Panc1 (cell line): ENCODE measurements at regions not wholly inside any gene's neighbourhood (a gene's known extent, or its start where the extent isn't known, plus 50 kb on each side); places are given as distances from the start of the nearest gene placed in this dataset.

ENCODE experiments used
- ATAC-seq: fragments of 200-7000 bp; cut with Tn5 transposase; 2 replicates; pipeline ENCODE4 v1.9.1; 2020; ENCODE audit warnings: mild to moderate bottlenecking, moderate library complexity
- BruUV-seq: library from RNA; stranded (reverse); fragments of 400-500 nt; replicated peaks from 2 replicates; lab custom pipeline; 2021; lab: Mats Ljungman, UMichigan
- CTCF ChIA-PET: fragments of 300-600 bp; sonication (Branson Sonifier 250); formaldehyde crosslinking; loops from one replicate; lab custom pipeline; 2022; ENCODE audit warnings: antibody characterized with exemption; lab: Charles Lee
- POLR2A ChIA-PET: fragments of 300-600 bp; sonication (Branson Sonifier 250); formaldehyde crosslinking; loops from one replicate; lab custom pipeline; 2022; ENCODE audit warnings: antibody characterized with exemption; lab: Charles Lee
- DNase-seq: peaks from one replicate; pipeline ENCODE4 v3.0.0-alpha.2; 2010; ENCODE audit warnings: low read depth, low spot score
- H3K27ac ChIP-seq: 2 replicates; pipeline ENCODE4 v1.5.1; 2011; ENCODE audit warnings: mild to moderate bottlenecking, low read length, inconsistent platforms
- H3K27me3 ChIP-seq: fragments of 200-500 bp; sonication (Bioruptor generic); 2 replicates; pipeline ENCODE4 v1.6.0; 2014; ENCODE audit warnings: low read length, inconsistent platforms; ENCODE audit not compliant: control insufficient read depth, insufficient read depth
- H3K36me3 ChIP-seq: fragments of 200-500 bp; sonication (Bioruptor generic); 2 replicates; pipeline ENCODE4 v1.5.1; 2014; ENCODE audit warnings: inconsistent platforms, mild to moderate bottlenecking, low read length, moderate library complexity; ENCODE audit not compliant: control insufficient read depth, insufficient read depth
- H3K4me1 ChIP-seq: 2 replicates; pipeline ENCODE4 v1.5.1; 2011; ENCODE audit warnings: inconsistent platforms, mild to moderate bottlenecking, low read length, moderate library complexity; ENCODE audit not compliant: control insufficient read depth, insufficient read depth
- H3K4me3 ChIP-seq, 2 experiments: 2 replicates each; pipeline ENCODE4 v1.5.1; 2011 to 2012; ENCODE audit warnings: low read depth in 2 of 2, low read length in 2 of 2, mild to moderate bottlenecking in 2 of 2, inconsistent platforms in 1 of 2, moderate library complexity in 1 of 2
- H3K9me3 ChIP-seq: fragments of 200-500 bp; sonication (Bioruptor generic); 2 replicates; pipeline ENCODE4 v1.5.1; 2014; ENCODE audit warnings: low read depth, mild to moderate bottlenecking, inconsistent platforms, low read length, moderate library complexity; ENCODE audit not compliant: control insufficient read depth, insufficient read depth
- CTCF ChIP-seq: fragments of 450-650 bp; IDR thresholded peaks from 2 replicates; pipeline ENCODE4 v1.5.1; 2017; ENCODE audit warnings: mild to moderate bottlenecking
- POLR2AphosphoS5 ChIP-seq: IDR thresholded peaks from 2 replicates; pipeline ENCODE4 v1.6.1; 2012; ENCODE audit warnings: mild to moderate bottlenecking, low read depth, low read length, moderate library complexity
- SIN3A ChIP-seq: IDR thresholded peaks from 2 replicates; pipeline ENCODE4 v1.6.1; 2012; ENCODE audit warnings: low read depth, mild to moderate bottlenecking, low read length, moderate library complexity, borderline replicate concordance; ENCODE audit not compliant: insufficient read depth
- TCF7L2 ChIP-seq: IDR thresholded peaks from 2 replicates; pipeline ENCODE4 v1.6.1; 2011; ENCODE audit warnings: mild to moderate bottlenecking, low read depth, low read length, inconsistent platforms
- in situ Hi-C: cut with HindIII; loops from 2 replicates; pipeline ENCODE4 v1.10.0; 2016; ENCODE audit warnings: low sequenced_read_pairs, low pct_unique_long_range_greater_than_20kb
- intact Hi-C: fragments of 100-400 bp; cut with micrococcal nuclease; formaldehyde crosslinking; loops from one replicate; pipeline ENCODE4 v1.10.0; 2022; ENCODE audit not compliant: unreplicated experiment
- TF ChIP-seq, protein P1 (sequence below), 2 experiments: IDR thresholded peaks; 2 replicates each; pipeline ENCODE4 v1.6.1; 2011 to 2012; ENCODE audit warnings: low read depth in 2 of 2, control low read depth in 1 of 2, low read length in 1 of 2, mild to moderate bottlenecking in 1 of 2, moderate library complexity in 1 of 2; ENCODE audit not compliant: insufficient read depth in 1 of 2

- POLR2A ChIA-PET, result no interaction called here
- no peak overlapping the region for H3K4me3 ChIP-seq
- no peak for DNase-seq
- H3K4me1 ChIP-seq, result no peaks in the 10 kb centered on the region
- intact Hi-C loops (no loop called here), in situ Hi-C loops (no loop called here)
- no TSS peak for BruUV-seq
- CTCF ChIA-PET, result no interaction called here
- H3K27me3 ChIP-seq, result no peaks in the 10 kb centered on the region
- H3K36me3 ChIP-seq, result no peaks in the 10 kb centered on the region
- ATAC-seq, result no peak
- TF ChIP-seq TCF7L2, result no peak
- TF ChIP-seq POLR2AphosphoS5, result no peak
- TF ChIP-seq CTCF, result no peak
- TF ChIP-seq SIN3A, result no peak
- H3K9me3 ChIP-seq, result peaks cover 15% of the 10 kb centered on the region
- no peak overlapping the region for H3K27ac ChIP-seq
These were observed 803.5 kb downstream of the PLOD2 start for GRCh38 chr3:145357453-145357852.

- no peak for TF ChIP-seq CTCF
- TF ChIP-seq SIN3A, result no peak
- no peak for TF ChIP-seq TCF7L2
- no peak for TF ChIP-seq POLR2AphosphoS5
- TF ChIP-seq, protein P1, sequence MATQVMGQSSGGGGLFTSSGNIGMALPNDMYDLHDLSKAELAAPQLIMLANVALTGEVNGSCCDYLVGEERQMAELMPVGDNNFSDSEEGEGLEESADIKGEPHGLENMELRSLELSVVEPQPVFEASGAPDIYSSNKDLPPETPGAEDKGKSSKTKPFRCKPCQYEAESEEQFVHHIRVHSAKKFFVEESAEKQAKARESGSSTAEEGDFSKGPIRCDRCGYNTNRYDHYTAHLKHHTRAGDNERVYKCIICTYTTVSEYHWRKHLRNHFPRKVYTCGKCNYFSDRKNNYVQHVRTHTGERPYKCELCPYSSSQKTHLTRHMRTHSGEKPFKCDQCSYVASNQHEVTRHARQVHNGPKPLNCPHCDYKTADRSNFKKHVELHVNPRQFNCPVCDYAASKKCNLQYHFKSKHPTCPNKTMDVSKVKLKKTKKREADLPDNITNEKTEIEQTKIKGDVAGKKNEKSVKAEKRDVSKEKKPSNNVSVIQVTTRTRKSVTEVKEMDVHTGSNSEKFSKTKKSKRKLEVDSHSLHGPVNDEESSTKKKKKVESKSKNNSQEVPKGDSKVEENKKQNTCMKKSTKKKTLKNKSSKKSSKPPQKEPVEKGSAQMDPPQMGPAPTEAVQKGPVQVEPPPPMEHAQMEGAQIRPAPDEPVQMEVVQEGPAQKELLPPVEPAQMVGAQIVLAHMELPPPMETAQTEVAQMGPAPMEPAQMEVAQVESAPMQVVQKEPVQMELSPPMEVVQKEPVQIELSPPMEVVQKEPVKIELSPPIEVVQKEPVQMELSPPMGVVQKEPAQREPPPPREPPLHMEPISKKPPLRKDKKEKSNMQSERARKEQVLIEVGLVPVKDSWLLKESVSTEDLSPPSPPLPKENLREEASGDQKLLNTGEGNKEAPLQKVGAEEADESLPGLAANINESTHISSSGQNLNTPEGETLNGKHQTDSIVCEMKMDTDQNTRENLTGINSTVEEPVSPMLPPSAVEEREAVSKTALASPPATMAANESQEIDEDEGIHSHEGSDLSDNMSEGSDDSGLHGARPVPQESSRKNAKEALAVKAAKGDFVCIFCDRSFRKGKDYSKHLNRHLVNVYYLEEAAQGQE (IDR thresholded peaks at IDR 0.05; ENCODE audit: insufficient read depth in 1 of 2, low read depth in 2 of 2, low read length in 1 of 2), result no peak
- no TSS peak for BruUV-seq
- Histone ChIP-seq H3K36me3 (no peaks in the 10 kb centered on the region), H3K4me1 (no peaks in the 10 kb centered on the region), H3K4me3 (no peak overlapping the region), H3K27ac (no peak overlapping the region), H3K9me3 (peaks cover 15% of the 10 kb centered on the region; the same call in 1 of the 2 replicates), H3K27me3 (no peaks in the 10 kb centered on the region)
- ATAC-seq (no peak), DNase-seq (no peak)
- POLR2A ChIA-PET, result no interaction called here
- CTCF ChIA-PET, result no interaction called here
- intact Hi-C loops (no loop called here), in situ Hi-C loops (no loop called here)
These were observed 801.9 kb downstream of the PLOD2 start for GRCh38 chr3:145359040-145359439.

GRCh38 chr3:145368748-145369147 lies 792.2 kb downstream of the PLOD2 start:
- Histone ChIP-seq H3K36me3 (no peaks in the 10 kb centered on the region), H3K27me3 (no peaks in the 10 kb centered on the region), H3K27ac (no peak overlapping the region), H3K4me1 (no peaks in the 10 kb centered on the region), H3K9me3 (no peaks in the 10 kb centered on the region), H3K4me3 (no peak overlapping the region)
- DNase-seq, result no peak
- ATAC-seq, result no peak
- no TSS peak for BruUV-seq
- intact Hi-C loops, result no loop called here
- in situ Hi-C loops, result no loop called here
- TF ChIP-seq, protein P1 (IDR thresholded peaks at IDR 0.05; ENCODE audit: insufficient read depth in 1 of 2, low read depth in 2 of 2, low read length in 1 of 2), result no peak
- TF ChIP-seq TCF7L2, result no peak
- no peak for TF ChIP-seq POLR2AphosphoS5
- no peak for TF ChIP-seq CTCF
- no peak for TF ChIP-seq SIN3A
- POLR2A ChIA-PET, result no interaction called here
- CTCF ChIA-PET, result no interaction called here
